HL-60 (cell line): ENCODE measurements at regions not wholly inside any gene's neighbourhood (a gene's known extent, or its start where the extent isn't known, plus 50 kb on each side); places are given as distances from the start of the nearest gene placed in this dataset.

ENCODE experiments used
- DNase-seq, 2 experiments: peaks; one replicate each; pipeline ENCODE4 v3.0.0-alpha.2; 2010 to 2020; ENCODE audit warnings: low read depth in 1 of 2, low spot score in 1 of 2
- H3K27ac ChIP-seq: fragments of 250-450 bp; sonication (Bioruptor Pico); replicated peaks from 2 replicates; pipeline ENCODE4 v1.5.1; 2020; ENCODE audit warnings: mild to moderate bottlenecking, moderate library complexity
- H3K27me3 ChIP-seq: fragments of 250-450 bp; sonication (Bioruptor Pico); 2 replicates; pipeline ENCODE4 v1.5.1; 2021; ENCODE audit warnings: mild to moderate bottlenecking, moderate library complexity; ENCODE audit not compliant: insufficient read depth, poor library complexity, severe bottlenecking
- H3K4me3 ChIP-seq: replicated peaks from 2 replicates; pipeline ENCODE4 v1.5.1; 2011; ENCODE audit warnings: mild to moderate bottlenecking, control low read depth, low read length; ENCODE audit not compliant: insufficient read depth
- GABPA ChIP-seq: IDR thresholded peaks from 2 replicates; pipeline ENCODE4 v1.6.1; 2012; ENCODE audit warnings: low read depth
- POLR2AphosphoS5 ChIP-seq: IDR thresholded peaks from 2 replicates; pipeline ENCODE4 v1.6.1; 2012; ENCODE audit warnings: low read depth
- SPI1 ChIP-seq: IDR thresholded peaks from 2 replicates; pipeline ENCODE4 v1.6.1; 2012; ENCODE audit warnings: low read depth, mild to moderate bottlenecking, borderline replicate concordance
- TF ChIP-seq, protein P1 (sequence below): IDR thresholded peaks from 2 replicates; pipeline ENCODE4 v1.6.1; 2012; ENCODE audit warnings: low read depth; ENCODE audit not compliant: insufficient replicate concordance
- TF ChIP-seq, protein P2 (sequence below): IDR thresholded peaks from one replicate; pipeline ENCODE4 v1.5.1; 2011; ENCODE audit warnings: low read length, control low read depth, inconsistent platforms; ENCODE audit not compliant: insufficient read depth

DNA sequence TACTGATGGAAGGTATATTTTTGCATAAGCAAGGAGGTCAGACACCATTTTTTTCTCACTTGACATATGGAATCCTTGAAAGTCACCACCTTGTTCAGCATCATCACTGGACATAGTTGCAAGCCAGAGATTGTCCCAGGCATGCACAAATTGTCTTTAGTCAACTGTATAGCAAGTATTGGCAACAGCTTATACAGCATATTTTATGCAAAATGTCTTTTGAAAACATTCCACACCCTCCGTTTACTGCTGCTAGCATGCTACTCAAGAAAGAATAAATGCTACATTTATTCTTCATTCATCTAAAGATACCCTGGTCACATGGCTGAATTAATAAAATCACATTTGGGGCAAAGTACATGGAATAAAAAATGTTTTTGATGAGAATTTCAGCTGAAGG lies 168.5 kb upstream of the DCBLD2 start:
- Histone ChIP-seq H3K4me3 (no peak overlapping the region), H3K27ac (no peak overlapping the region), H3K27me3 (no peaks in the 10 kb centered on the region)
- no peak for DNase-seq
- TF ChIP-seq, protein P1, sequence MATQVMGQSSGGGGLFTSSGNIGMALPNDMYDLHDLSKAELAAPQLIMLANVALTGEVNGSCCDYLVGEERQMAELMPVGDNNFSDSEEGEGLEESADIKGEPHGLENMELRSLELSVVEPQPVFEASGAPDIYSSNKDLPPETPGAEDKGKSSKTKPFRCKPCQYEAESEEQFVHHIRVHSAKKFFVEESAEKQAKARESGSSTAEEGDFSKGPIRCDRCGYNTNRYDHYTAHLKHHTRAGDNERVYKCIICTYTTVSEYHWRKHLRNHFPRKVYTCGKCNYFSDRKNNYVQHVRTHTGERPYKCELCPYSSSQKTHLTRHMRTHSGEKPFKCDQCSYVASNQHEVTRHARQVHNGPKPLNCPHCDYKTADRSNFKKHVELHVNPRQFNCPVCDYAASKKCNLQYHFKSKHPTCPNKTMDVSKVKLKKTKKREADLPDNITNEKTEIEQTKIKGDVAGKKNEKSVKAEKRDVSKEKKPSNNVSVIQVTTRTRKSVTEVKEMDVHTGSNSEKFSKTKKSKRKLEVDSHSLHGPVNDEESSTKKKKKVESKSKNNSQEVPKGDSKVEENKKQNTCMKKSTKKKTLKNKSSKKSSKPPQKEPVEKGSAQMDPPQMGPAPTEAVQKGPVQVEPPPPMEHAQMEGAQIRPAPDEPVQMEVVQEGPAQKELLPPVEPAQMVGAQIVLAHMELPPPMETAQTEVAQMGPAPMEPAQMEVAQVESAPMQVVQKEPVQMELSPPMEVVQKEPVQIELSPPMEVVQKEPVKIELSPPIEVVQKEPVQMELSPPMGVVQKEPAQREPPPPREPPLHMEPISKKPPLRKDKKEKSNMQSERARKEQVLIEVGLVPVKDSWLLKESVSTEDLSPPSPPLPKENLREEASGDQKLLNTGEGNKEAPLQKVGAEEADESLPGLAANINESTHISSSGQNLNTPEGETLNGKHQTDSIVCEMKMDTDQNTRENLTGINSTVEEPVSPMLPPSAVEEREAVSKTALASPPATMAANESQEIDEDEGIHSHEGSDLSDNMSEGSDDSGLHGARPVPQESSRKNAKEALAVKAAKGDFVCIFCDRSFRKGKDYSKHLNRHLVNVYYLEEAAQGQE, result no peak
- no peak for TF ChIP-seq SPI1
- no peak for TF ChIP-seq POLR2AphosphoS5
- TF ChIP-seq, protein P2, sequence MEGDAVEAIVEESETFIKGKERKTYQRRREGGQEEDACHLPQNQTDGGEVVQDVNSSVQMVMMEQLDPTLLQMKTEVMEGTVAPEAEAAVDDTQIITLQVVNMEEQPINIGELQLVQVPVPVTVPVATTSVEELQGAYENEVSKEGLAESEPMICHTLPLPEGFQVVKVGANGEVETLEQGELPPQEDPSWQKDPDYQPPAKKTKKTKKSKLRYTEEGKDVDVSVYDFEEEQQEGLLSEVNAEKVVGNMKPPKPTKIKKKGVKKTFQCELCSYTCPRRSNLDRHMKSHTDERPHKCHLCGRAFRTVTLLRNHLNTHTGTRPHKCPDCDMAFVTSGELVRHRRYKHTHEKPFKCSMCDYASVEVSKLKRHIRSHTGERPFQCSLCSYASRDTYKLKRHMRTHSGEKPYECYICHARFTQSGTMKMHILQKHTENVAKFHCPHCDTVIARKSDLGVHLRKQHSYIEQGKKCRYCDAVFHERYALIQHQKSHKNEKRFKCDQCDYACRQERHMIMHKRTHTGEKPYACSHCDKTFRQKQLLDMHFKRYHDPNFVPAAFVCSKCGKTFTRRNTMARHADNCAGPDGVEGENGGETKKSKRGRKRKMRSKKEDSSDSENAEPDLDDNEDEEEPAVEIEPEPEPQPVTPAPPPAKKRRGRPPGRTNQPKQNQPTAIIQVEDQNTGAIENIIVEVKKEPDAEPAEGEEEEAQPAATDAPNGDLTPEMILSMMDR, result no peak
- TF ChIP-seq GABPA, result no peak

DNA sequence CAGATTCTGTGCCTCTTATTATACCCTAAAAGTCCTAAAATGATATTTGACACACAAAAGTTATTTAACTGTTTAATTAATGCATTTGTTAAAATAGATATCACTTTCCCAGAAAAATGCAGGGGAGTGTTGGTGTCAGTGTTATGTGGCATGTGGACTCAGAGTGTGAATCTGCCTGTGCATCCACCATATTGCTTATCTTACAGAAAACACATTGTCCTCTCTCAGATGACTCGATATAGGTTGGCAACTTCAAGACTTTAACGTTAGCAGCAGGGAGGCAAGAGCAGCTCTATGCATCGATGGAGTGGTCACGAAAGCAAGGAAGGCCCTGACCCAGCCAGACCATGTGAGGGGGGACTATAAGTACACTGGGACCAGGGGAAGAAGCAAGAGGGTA lies 165.4 kb upstream of the DCBLD2 start:
- no peak for DNase-seq
- TF ChIP-seq, protein P2, result no peak
- no peak for TF ChIP-seq GABPA
- Histone ChIP-seq H3K27ac (no peak overlapping the region), H3K27me3 (no peaks in the 10 kb centered on the region), H3K4me3 (no peak overlapping the region)

DNA sequence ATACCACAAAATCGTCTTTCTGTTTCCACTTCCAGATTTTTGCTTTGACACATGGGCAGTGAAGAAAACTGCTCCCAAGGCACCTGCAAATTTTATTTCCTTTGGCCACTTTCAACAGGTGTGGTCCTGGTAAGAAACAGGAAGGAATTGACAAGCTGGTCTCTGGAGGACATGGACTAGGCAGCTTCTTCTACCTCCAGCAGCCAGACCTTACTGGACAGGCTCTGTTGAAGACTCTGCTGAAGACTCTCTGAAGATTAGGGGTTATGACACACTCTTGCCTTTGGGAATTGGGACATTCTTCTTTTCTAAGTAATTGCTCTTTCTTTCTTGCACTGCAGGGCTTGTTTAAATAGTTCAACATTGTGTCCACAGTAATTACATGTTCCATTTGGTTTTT lies 147.7 kb upstream of the DCBLD2 start:
- DNase-seq, result no peak
- Histone ChIP-seq H3K27me3 (no peaks in the 10 kb centered on the region), H3K4me3 (no peak overlapping the region), H3K27ac (no peak overlapping the region)
- TF ChIP-seq, protein P2, result no peak
- TF ChIP-seq GABPA, result no peak
- TF ChIP-seq, protein P1, result no peak
- no peak for TF ChIP-seq SPI1
- TF ChIP-seq POLR2AphosphoS5, result no peak

DNA sequence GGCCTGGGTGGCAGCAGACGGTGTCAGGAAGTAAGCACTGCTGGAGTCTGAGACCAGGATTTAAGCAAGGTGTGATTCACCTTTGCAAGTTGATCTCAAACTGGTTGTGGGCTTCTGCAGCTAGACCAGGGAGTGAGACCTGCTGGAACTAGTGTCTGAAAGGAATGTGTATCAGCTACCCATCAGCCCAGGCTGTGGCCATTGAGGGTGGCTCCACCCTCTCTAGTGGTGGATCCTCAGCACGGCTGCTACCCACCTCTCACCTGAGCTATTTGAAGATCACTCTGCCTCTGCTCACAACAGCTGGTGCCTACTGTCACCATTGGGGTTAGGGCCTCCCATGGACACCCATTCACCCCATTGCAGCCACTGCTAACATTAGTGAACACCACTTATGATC lies 140.3 kb upstream of the DCBLD2 start:
- Histone ChIP-seq H3K27me3 (no peaks in the 10 kb centered on the region), H3K27ac (no peak overlapping the region), H3K4me3 (no peak overlapping the region)
- TF ChIP-seq SPI1 (no peak), GABPA (no peak), POLR2AphosphoS5 (no peak)
- TF ChIP-seq, protein P2, result no peak
- TF ChIP-seq, protein P1, result no peak
- no peak for DNase-seq
